Ammon's horn (tissue), 1 donor: ENCODE measurements at regions not wholly inside any gene's neighbourhood (a gene's known extent, or its start where the extent isn't known, plus 50 kb on each side); places are given as distances from the start of the nearest gene placed in this dataset.
"Not testable (repeated sequence)": the region's sequence is repeated elsewhere in the genome, so short reads cannot be mapped to it uniquely, and the experiment has no call there.

Source experiments
- DNase-seq: peaks from one replicate; pipeline ENCODE4 v3.0.0-alpha.2; 2016; ENCODE audit warnings: low spot score

DNA sequence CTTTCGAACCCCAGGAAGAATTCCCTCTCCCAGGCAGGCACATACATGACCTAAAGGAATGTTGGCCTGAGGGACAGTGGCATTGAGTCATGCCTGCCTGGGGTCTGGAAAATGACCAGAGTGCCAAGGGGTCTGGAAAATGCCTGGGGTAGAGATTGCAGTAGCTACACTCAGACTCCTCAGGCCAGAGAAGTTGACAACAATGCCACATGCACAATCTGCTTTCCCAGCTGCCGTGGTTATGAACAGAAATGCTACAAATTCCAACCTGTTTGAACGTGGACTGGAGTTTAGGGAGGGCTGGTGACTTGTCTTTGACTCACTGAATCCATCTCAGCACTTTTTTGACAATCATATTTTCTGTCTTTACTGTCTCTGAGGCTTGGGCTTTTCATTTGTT is 250.0 kb downstream of the ABCC12 start:
- no peak for DNase-seq

DNA sequence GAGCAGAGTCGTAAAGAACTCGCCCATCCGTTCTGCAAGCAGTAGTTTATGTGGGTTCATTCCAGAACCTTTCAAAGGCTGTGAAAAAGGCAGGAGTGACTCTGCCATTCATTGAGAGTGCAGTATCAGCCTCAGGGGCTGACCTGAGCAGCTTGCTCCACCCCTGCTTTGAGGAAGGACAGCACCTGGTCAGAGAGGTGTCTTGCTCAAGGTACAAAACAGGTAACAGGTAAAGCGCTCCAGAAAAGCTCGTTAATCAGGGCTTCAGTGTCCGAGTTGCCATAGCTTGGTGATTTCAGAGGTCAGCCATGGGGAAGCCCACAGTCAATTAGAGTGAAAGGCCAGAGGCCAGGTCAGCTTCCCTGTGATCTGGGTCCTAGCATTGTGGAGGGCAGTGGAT is 251.1 kb downstream of the ABCC12 start:
- no peak for DNase-seq

DNA sequence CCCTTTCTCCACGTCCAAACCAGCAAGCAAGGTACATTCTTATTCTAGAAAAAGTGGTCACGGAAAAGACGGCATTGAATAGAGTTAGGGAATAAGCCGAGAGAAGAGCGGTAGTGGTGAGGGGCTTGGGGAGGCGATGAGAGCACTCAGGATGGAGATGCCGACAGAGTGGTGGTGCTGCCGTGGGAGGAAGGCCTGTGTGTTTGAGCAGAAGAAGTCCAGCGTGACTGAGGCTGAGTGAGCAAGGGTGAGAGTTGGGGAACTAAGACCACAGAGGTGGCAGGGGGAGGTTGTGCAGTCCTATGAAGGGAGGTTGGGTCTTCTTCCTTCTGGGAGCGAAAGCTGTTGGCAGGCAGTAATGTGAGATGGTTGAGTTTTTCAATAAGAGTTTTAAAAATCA is 252.3 kb downstream of the ABCC12 start:
- no peak for DNase-seq

DNA sequence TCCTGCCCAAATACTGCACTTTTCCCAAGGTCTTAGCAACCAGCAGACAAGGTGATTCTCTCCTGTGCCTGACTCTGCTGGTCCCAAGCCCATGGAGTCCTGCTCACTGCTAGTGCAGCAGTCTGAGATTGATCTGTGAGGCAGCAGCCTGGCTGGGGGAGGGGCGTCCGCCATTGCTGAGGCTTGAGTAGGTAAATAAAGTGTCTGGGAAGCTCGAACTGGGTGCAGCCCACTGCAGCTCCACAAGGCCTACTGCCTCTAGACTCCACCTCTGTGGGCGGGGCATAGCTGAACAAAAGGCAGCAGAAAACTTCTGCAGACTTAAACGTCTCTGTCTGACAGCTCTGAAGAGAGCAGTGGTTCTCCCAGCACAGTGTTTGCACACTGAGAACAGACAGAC is 258.7 kb downstream of the ABCC12 start:
- not testable (repeated sequence) for DNase-seq

DNA sequence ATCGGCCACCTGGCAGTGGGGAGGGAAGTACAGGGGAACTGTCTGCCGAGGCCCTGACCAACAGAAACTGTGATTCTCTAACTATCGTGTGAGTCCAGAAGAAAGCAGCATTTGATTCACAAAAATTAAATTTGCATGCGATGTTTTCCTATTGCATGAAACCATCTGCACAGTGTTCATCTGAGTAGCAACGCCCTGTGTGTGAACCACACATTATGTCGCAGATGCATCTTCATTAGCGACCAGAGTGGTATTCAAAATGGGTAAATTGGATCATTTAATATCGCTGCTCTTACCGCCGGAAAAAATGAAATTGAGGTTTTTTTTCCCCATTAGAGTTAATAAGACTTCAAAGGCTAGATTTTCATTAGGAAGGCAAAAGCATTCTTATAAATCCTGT is 260.6 kb downstream of the ABCC12 start:
- DNase-seq: peak; percentile 28

DNA sequence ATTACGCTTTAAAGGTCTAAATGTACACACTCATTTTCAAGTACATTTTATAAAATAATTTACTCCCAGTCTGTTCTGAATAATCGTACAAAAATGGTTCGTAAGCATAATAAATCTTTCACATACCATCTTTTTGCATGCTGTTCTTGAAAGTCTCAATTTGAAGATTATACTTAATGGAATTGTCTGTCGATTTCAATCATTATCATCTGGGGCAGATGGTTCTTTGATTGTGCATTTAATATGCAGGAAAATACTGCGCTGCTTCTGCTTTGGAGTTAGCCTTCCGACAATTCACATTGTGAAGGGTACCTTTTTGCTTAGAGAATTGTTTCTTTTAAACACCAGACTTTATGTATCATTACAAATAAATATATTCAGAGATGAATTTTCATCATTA is 262.8 kb downstream of the ABCC12 start:
- no peak for DNase-seq

DNA sequence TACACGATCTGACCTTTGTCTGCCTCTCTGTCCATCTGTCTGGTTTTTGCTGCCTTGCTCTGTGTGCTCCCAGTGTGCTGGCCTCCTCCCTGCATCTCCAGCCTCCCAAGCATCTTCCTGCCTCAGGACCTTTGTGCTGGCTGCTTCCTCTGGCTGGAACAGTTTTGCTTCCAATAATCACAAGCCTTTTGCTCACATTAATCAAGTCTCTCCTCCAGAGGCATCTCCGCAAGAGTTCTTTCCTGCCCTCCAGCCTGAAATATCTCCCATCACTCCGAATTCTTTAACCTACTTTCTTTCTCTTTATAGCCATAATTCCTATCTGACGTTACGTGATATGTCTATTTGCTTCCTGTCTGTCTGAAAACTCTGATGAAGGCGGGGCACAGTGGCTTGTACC is 267.1 kb downstream of the ABCC12 start:
- no peak for DNase-seq

DNA sequence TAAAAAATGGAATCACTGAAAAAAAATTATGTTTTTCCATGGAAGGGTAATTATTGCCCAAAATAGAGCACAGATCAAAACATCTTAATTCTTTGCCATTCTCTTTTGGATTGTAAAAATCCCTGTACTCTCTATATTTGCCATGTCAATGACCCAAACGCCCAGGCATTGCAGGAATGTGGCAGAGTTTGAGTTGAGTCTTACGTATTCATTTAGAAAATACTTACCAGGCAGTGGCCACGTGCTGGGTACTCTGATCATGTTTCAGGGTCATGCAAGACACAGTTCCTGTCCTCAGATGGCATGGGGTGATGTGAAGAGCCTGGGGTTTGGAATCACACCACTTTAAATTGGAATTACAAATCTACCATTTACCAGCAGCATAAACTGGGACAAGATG is 267.7 kb downstream of the ABCC12 start:
- DNase-seq: no peak

DNA sequence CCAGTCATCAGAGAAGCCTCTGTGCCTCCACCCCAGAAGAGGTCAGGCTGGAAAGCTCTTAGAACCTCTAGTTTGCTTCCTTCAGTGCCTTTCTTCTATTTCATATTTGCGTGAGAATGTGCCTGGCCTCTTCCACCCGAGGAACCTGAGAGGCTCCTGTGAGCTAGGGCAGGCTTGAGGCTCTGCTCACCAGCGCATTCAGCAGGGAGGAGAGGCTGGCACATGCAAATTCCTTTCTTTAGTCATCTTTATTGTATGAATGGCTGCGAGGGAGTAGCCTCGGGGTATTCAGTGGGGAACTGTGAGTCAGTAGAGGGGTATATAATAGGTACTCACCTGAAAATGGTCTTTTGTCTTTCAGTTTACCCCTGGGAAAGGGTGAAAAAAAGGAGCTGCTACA is 268.3 kb downstream of the ABCC12 start:
- no peak for DNase-seq

DNA sequence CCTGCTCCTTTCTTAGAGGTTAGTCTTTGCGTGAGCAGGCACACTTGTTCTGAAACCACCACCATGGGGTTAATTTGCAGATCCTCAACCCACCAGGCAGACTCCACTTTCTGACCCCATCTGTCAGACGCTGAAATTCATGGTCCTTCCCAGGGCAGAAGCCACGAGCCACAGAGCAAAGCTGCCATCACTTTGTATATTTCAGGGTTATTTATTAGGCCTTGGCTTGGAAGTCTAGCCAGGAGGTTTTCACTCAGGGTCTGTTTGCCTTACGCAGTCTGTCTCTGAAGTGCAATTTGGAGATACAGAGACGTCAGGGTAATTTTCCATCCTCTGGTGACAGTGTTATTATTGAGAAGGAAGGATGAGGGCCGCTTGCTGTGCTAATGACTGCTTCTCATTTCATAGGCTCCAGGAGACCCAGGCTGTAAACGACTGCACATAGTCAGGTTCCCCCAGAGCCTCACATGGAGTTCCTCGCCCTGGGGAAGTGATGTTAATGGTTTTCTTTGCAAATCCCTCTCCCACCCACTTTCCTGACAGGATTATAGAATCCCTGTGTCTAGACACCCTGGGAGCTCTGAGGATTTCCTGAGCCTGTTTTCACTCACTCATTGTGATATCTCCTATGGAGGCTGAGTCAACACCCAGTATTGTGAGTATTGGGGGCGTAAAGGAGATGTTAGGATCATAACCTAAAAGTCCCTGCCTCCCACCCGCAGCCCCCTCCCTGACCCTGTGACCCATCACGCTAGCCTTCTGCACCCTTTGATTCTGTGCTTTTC is 269.0 kb downstream of the ABCC12 start:
- no peak for DNase-seq

DNA sequence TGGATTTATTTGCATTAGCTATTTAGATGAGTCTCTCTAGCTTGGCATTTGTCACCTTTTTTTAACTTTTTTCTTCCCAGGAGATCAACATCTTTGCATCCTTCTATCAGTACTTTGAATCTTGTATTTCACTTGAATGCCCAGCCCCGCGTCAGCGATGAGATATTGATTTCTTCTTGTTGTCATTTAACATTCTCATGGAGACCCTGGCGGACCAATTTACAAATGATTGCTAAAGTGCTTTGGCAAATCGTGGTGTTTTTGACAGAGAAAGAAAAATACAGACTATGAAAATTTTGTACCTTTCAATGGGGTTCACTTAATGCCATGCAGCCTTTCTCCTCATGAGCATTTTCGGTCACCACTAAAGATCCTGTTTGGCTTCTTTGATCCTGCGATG is 269.7 kb downstream of the ABCC12 start:
- DNase-seq: no peak

DNA sequence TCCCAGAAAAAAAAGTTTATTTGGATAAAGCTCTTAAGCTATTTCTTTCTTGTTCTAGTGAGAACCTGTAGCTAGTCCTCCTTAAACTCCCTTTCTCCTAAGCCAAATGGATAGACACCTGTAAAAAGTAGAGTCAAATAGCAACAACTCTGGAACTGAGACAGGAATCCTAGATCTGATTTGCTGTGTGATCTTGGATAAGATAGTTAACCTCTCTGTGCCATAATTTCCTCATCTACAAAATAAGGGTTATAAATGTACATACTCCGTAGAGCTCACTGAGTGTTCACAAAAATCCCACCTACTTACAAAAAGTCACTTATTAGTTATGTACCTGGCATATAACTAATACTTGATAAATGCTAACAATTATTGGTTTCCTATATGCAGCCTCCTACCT is 270.3 kb downstream of the ABCC12 start:
- DNase-seq: no peak

DNA sequence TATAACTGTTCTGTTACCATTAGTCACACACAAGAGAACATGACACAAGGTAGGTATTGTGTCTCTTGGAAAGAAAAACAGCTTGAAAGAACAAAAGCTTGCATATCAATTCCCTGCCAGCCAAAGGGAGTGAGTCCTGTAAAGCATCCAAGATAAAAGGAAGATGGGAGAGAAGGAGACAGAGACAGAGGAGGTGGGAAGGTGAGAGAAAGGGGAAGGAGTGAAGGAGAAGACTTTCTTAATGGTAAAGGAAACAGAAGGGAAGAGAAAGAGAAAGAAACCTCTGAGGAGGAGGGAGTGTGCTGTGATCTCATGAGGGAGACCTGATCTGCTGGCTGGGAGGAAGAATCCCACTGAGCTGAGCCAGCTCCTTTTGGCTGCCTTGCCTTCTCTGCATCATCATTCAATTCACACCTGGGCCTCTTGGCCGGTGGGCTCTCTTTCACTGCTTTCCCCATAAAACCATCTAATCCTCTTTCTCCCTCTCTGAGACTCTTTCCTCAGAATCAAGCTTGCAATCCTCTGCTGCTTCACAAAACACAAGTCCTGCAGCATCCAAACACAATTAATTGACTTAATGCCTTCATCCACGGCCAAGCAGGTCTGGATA is 271.6 kb downstream of the ABCC12 start:
- DNase-seq: no peak

DNA sequence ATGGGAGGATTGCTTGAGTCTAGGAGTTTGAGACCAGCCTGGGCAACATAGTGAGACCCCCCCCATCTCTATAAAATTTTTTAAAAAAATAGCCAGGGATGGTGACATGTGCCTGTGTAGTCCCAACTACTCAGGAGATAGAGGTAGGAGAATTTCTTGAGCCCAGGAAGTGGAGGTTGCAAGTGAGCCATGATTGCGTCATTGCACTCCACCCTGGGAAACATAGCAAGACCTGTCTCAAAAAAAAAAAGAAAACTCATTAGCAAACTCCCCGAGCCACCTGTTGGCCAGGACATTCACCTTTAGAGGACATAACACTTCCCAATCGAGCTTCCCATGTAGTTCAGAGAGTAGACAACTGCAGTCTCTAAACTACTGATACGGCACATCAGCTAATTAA is 274.2 kb downstream of the ABCC12 start:
- DNase-seq: no peak

DNA sequence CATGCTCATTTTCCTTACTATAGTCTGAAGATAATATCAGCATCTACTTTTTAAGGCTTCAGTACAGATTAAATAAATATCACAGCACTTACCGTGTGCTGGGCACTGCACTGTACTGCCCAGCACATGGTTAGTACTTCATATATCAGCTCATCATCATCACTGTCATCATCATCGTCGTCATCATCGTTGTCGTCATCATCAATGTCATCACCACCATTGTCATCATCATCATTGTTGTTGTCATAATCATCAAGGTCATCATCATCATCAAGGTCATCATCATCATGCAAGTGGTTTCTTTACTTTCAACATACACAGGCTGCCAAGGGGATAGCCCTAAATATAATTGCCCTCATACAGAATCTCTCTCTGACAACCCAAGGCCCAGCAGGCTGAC is 275.1 kb downstream of the ABCC12 start:
- DNase-seq: no peak

DNA sequence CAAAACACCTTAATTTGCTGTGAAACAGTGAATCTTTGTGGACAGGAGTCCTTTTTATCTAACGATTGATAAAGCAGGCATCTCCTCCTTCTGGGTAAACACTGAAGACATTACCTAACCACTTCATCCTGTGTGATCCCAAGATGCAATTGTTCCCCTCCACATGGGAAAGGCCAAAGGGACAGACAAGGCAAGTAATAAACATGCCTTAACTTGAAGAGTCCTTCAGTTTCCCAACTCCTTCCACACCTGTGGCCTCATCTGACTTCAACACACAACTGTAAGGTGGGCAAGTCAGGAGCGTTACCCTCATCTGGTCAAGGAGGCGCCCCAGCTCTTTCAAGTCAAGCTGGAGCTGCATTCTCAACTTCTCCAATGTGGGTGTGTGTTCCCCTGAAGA is 278.6 kb downstream of the ABCC12 start:
- no peak for DNase-seq

DNA sequence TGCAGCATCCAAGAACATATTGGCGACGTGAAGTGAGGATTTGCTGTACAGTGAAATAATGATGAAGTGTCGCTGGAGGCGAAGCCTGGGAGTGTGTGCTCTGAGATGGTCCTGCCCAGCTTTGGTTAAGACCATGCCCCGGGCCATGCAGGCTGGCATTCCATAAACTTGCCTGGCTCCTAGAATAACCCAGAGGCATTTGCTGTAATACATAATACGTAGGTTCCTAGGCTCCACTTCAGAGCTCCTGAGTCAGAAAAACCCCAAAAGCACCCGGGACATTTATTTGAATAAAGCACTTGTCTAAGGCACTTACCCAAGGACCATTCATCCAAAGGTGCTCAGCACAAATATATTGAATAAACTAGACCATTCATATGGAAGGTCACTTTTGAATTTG is 279.3 kb downstream of the ABCC12 start:
- DNase-seq: no peak

DNA sequence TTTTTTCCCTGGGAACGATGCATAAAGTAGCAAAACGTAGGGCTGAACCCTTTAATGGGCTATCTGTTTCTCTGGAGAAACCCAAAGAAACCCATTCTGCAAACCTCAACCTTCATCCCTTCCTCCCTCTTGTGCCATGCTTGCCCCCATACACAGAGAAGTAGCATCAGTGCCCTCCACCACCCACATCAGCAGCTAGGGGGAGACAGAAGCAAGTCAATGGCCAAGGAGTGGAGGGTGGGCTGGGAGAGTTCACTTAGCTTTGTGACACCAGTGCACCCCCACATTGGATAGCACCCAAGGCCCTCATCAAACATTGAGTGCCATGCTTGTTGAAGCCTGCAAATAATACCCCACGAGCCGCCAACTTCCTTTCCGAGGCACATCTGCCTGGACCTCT is 282.4 kb downstream of the ABCC12 start:
- no peak for DNase-seq

DNA sequence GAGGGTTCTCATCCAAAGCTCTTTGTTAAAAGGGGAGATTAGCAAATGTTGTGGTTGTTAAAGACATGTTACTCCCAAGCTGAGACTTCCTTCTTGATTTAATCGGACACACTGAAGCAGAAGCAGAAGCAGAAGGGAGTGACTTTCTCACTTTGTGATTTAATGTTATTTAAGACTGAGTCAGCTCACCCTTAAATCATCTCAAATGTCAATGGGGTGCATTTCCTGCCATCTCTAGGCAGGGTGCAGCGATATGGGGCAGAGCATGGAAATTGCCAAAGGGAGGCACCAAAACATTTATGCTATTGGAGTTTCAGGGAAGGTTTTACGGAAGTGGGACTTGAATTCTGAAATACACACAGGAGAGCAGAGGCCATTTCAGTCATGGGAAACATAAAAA is 283.6 kb downstream of the ABCC12 start:
- DNase-seq: no peak

DNA sequence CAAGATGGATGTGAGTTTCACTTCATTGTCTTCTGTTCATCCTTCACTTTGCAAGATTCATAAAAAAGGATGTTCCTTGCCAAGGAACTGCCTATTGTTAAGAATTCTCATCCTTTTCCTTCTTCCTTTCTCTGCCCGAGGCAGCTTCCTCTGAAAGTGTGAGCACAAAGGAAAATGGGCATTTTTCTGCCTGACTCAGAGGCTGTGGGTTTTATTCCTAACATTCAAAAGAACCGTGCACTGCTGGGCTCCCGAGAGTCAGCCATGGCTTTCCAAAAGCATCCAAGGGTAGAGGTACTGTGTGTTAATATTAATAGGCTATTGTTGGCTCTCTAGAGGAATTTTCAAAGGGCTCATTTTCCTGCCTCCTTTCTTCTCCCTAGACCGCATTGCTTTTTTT is 289.4 kb downstream of the ABCC12 start:
- no peak for DNase-seq

DNA sequence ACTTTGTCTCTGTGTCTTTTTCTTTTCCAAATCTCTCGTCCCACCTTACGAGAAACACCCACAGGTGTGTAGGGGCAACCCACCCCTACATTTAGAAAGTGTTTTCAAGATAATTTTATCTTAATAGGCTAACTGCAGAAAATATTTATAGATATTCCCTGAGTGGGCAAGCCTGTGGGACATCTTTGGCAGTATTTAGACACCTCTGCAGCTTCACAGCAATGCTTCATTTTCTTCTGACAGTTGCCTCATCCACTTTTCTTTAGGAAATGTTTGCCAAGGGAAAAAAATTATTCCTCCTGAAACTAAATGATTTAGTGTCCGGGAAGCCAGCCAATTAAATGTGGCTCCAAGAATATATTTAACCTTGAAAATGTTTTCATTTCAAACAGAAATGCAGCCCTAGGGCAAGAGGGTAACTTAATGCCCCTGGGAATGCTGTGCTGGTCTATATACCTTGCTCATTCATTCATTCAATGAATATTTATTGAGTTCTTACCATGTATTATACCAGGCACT is 290.4 kb downstream of the ABCC12 start:
- DNase-seq: no peak

DNA sequence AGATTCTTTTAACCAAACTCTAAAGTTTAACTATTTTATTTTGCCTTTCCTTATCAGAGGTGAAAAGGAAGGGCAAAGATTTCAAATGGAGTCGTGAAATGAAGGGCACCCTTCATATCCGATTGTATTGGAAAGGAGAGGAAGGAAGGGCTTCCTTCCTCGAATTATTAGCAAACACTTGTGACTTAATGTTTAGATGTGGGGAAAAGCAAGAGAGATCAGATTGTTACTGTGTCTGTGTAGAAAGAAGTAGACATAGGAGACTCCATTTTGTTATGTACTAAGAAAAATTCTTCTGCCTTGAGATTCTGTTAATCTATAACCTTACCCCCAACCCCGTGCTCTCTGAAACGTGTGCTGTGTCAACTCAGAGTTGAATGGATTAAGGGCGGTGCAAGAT is 291.5 kb downstream of the ABCC12 start:
- not testable (repeated sequence) for DNase-seq

DNA sequence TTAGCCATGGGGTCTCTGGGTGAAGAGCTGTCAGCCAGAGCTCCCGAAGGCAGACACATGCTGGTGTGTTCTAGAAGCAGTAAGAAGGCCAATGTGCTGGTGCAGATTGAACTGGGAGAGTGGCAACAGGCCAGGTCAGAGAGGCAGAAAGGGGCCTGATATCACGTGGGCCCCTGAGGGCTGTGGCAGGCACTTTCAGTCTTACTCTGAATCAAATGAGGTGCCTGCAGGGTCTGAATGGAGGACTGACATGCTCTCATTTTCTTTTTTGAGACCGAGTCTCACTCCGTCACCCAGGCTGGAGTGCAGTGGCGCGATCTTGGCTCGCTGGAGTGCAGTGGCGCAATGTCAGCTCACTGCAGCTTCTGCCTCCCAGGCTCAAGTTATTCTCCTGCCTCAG is 293.8 kb downstream of the ABCC12 start:
- DNase-seq: no peak
